Mesothelial cell of epicardium (in vitro differentiated cells): ENCODE measurements at regions not wholly inside any gene's neighbourhood (a gene's known extent, or its start where the extent isn't known, plus 50 kb on each side); places are given as distances from the start of the nearest gene placed in this dataset.
"Not testable (repeated sequence)": the region's sequence is repeated elsewhere in the genome, so short reads cannot be mapped to it uniquely, and the experiment has no call there.

Experiments
- DNase-seq, 2 experiments: peaks; one replicate each; pipeline ENCODE4 v3.0.0; 2021; ENCODE audit warnings: low spot score in 2 of 2; ENCODE audit not compliant: unreplicated experiment in 2 of 2
- H3K27ac Mint-ChIP-seq: 2 replicates; pipeline ENCODE4 v1.8.0; 2021; ENCODE audit warnings: mixed read lengths
- H3K27me3 Mint-ChIP-seq: 2 replicates; pipeline ENCODE4 v1.8.0; 2021; ENCODE audit warnings: low read depth, mixed read lengths
- H3K36me3 Mint-ChIP-seq: 2 replicates; pipeline ENCODE4 v1.8.0; 2021; ENCODE audit warnings: mixed read lengths
- H3K4me1 Mint-ChIP-seq: 2 replicates; pipeline ENCODE4 v1.8.0; 2021; ENCODE audit warnings: mixed read lengths
- H3K4me3 Mint-ChIP-seq: 2 replicates; pipeline ENCODE4 v1.8.0; 2021; ENCODE audit warnings: mild to moderate bottlenecking, moderate library complexity, mixed read lengths
- H3K9me3 Mint-ChIP-seq: 2 replicates; pipeline ENCODE4 v1.8.0; 2021; ENCODE audit warnings: mixed read lengths
- CTCF ChIP-seq: fragments of 200-600 bp; sonication (generic); IDR thresholded peaks from one replicate; pipeline ENCODE4 v1.5.0; 2021; ENCODE audit warnings: antibody characterized with exemption; ENCODE audit not compliant: unreplicated experiment

GRCh38 chr2:142615876-142616275, 261.6 kb upstream of the KYNU start:
- no peak overlapping the region for H3K27ac Mint-ChIP-seq
- no peak for DNase-seq
- no peaks in the 10 kb centered on the region for H3K9me3 Mint-ChIP-seq
- peaks cover 6% of the 10 kb centered on the region for H3K4me1 Mint-ChIP-seq
- H3K4me3 Mint-ChIP-seq: no peak overlapping the region
- no peak for TF ChIP-seq CTCF
- no peaks in the 10 kb centered on the region for H3K36me3 Mint-ChIP-seq
- no peaks in the 10 kb centered on the region for H3K27me3 Mint-ChIP-seq

- DNase-seq, H3K9me3 Mint-ChIP-seq, H3K36me3 Mint-ChIP-seq, H3K27ac Mint-ChIP-seq, H3K4me1 Mint-ChIP-seq, H3K27me3 Mint-ChIP-seq, H3K4me3 Mint-ChIP-seq: not testable (repeated sequence)
These were observed 264.3 kb upstream of the KYNU start for GRCh38 chr2:142613193-142613592.

GRCh38 chr2:142605421-142605820, 272.0 kb upstream of the KYNU start:
- H3K27me3 Mint-ChIP-seq: no peaks in the 10 kb centered on the region
- H3K4me1 Mint-ChIP-seq: no peaks in the 10 kb centered on the region
- no peak for TF ChIP-seq CTCF
- no peak overlapping the region for H3K4me3 Mint-ChIP-seq
- H3K9me3 Mint-ChIP-seq: no peaks in the 10 kb centered on the region
- peaks cover 2% of the 10 kb centered on the region for H3K36me3 Mint-ChIP-seq
- no peak overlapping the region for H3K27ac Mint-ChIP-seq
- no peak for DNase-seq

GRCh38 chr2:142603759-142604158, 273.7 kb upstream of the KYNU start:
- no peaks in the 10 kb centered on the region for H3K27me3 Mint-ChIP-seq
- no peaks in the 10 kb centered on the region for H3K9me3 Mint-ChIP-seq
- no peak overlapping the region for H3K4me3 Mint-ChIP-seq
- no peaks in the 10 kb centered on the region for H3K36me3 Mint-ChIP-seq
- no peak for DNase-seq
- no peak for TF ChIP-seq CTCF
- no peaks in the 10 kb centered on the region for H3K4me1 Mint-ChIP-seq
- H3K27ac Mint-ChIP-seq: no peak overlapping the region

- no peak for TF ChIP-seq CTCF
These were observed 275.0 kb upstream of the KYNU start for GRCh38 chr2:142602418-142602989.

GRCh38 chr2:142601794-142602193, 275.7 kb upstream of the KYNU start:
- Mint-ChIP-seq H3K36me3 (no peaks in the 10 kb centered on the region), H3K27ac (no peak overlapping the region), H3K4me3 (no peak overlapping the region), H3K27me3 (no peaks in the 10 kb centered on the region), H3K4me1 (no peaks in the 10 kb centered on the region), H3K9me3 (peaks cover 2% of the 10 kb centered on the region)
- DNase-seq: no peak
- TF ChIP-seq CTCF: no peak

More at GRCh38 chr2:142602418-142602989, 275.0 kb upstream of the KYNU start:
- Mint-ChIP-seq H3K27ac (no peak overlapping the region), H3K9me3 (peaks cover 2% of the 10 kb centered on the region), H3K36me3 (no peaks in the 10 kb centered on the region), H3K4me1 (no peaks in the 10 kb centered on the region), H3K27me3 (no peaks in the 10 kb centered on the region), H3K4me3 (no peak overlapping the region)
- no peak for DNase-seq
